RWPE2 (cell line): ENCODE measurements at regions not wholly inside any gene's neighbourhood (a gene's known extent, or its start where the extent isn't known, plus 50 kb on each side); places are given as distances from the start of the nearest gene placed in this dataset.

Source experiments
- ATAC-seq: fragments of 200-7000 bp; cut with Tn5 transposase; 3 replicates; pipeline ENCODE4 v1.9.1; 2021; ENCODE audit warnings: low read depth
- DNase-seq: peaks from one replicate; pipeline ENCODE4 v3.0.0-alpha.2; 2020; ENCODE audit warnings: low spot score
- H3K27ac ChIP-seq: fragments of 450-650 bp; 2 replicates; pipeline ENCODE4 v1.5.1; 2017; ENCODE audit warnings: mild to moderate bottlenecking; ENCODE audit not compliant: poor library complexity, severe bottlenecking
- H3K27me3 ChIP-seq: fragments of 250-450 bp; sonication (Bioruptor Pico); 2 replicates; pipeline ENCODE4 v1.5.1; 2021; ENCODE audit warnings: mild to moderate bottlenecking, moderate library complexity; ENCODE audit not compliant: insufficient read depth, poor library complexity, severe bottlenecking
- H3K36me3 ChIP-seq: fragments of 250-450 bp; sonication (Bioruptor Pico); 2 replicates; pipeline ENCODE4 v1.5.1; 2020; ENCODE audit warnings: low read depth, mild to moderate bottlenecking, moderate library complexity
- H3K4me1 ChIP-seq: fragments of 250-450 bp; sonication (Bioruptor Pico); 2 replicates; pipeline ENCODE4 v1.5.1; 2021; ENCODE audit warnings: mild to moderate bottlenecking, moderate library complexity; ENCODE audit not compliant: insufficient read depth, poor library complexity, severe bottlenecking
- H3K4me3 ChIP-seq: fragments of 250-450 bp; sonication (Bioruptor Pico); 2 replicates; pipeline ENCODE4 v1.5.1; 2021; ENCODE audit warnings: mild to moderate bottlenecking, moderate library complexity; ENCODE audit not compliant: severe bottlenecking
- H3K9me3 ChIP-seq: fragments of 250-450 bp; sonication (Bioruptor Pico); 2 replicates; pipeline ENCODE4 v1.5.1; 2021; ENCODE audit warnings: mild to moderate bottlenecking, moderate library complexity; ENCODE audit not compliant: severe bottlenecking
- CTCF ChIP-seq: fragments of 450-650 bp; IDR thresholded peaks from one replicate; pipeline ENCODE4 v1.5.1; 2017; ENCODE audit warnings: mild to moderate bottlenecking, moderate library complexity; ENCODE audit not compliant: poor library complexity, severe bottlenecking

- Histone ChIP-seq H3K9me3 (peaks cover 2% of the 10 kb centered on the region), H3K27ac (no peak overlapping the region), H3K36me3 (no peaks in the 10 kb centered on the region), H3K27me3 (no peaks in the 10 kb centered on the region), H3K4me3 (no peak overlapping the region), H3K4me1 (no peaks in the 10 kb centered on the region)
- ATAC-seq (no peak), DNase-seq (no peak)
- no peak for TF ChIP-seq CTCF
Measured at GRCh38 chr9:29290516-29290915, 1717.2 kb upstream of the C9orf72 start.

GRCh38 chr9:29297592-29297991 is 1724.3 kb upstream of the C9orf72 start:
- no peak for ATAC-seq
- no peak for TF ChIP-seq CTCF

GRCh38 chr9:29311221-29311620 is 1737.9 kb upstream of the C9orf72 start:
- no peaks in the 10 kb centered on the region for H3K9me3 ChIP-seq
- H3K27me3 ChIP-seq: no peaks in the 10 kb centered on the region
- no peak for TF ChIP-seq CTCF
- DNase-seq (no peak), ATAC-seq (no peak)
- H3K4me3 ChIP-seq: no peak overlapping the region
- H3K36me3 ChIP-seq: no peaks in the 10 kb centered on the region
- H3K4me1 ChIP-seq: no peaks in the 10 kb centered on the region
- no peak overlapping the region for H3K27ac ChIP-seq

More at GRCh38 chr9:29297592-29297991, 1724.3 kb upstream of the C9orf72 start:
- Histone ChIP-seq H3K9me3 (peaks cover 2% of the 10 kb centered on the region), H3K27me3 (no peaks in the 10 kb centered on the region), H3K27ac (no peak overlapping the region), H3K36me3 (no peaks in the 10 kb centered on the region), H3K4me1 (no peaks in the 10 kb centered on the region), H3K4me3 (no peak overlapping the region)
- no peak for DNase-seq

GRCh38 chr9:29312327-29312726 is 1739.0 kb upstream of the C9orf72 start:
- Histone ChIP-seq H3K27me3 (no peaks in the 10 kb centered on the region), H3K4me3 (no peak overlapping the region), H3K36me3 (no peaks in the 10 kb centered on the region), H3K9me3 (no peaks in the 10 kb centered on the region), H3K27ac (no peak overlapping the region), H3K4me1 (no peaks in the 10 kb centered on the region)
- no peak for DNase-seq
- no peak for TF ChIP-seq CTCF
- no peak for ATAC-seq

GRCh38 chr9:29319736-29320513 is 1746.6 kb upstream of the C9orf72 start:
- no peak for DNase-seq

More at GRCh38 chr9:29319736-29320513, 1746.6 kb upstream of the C9orf72 start:
- Histone ChIP-seq H3K27ac (no peak overlapping the region), H3K4me3 (no peak overlapping the region), H3K4me1 (no peaks in the 10 kb centered on the region), H3K36me3 (no peaks in the 10 kb centered on the region), H3K9me3 (no peaks in the 10 kb centered on the region), H3K27me3 (no peaks in the 10 kb centered on the region)
- no peak for TF ChIP-seq CTCF
- ATAC-seq: no peak
